Left renal cortex interstitium (tissue), 4 donors: ENCODE measurements at regions not wholly inside any gene's neighbourhood (a gene's known extent, or its start where the extent isn't known, plus 50 kb on each side); places are given as distances from the start of the nearest gene placed in this dataset.

Experiments used
- DNase-seq, 4 donors: peaks; one replicate each; pipeline ENCODE4 v3.0.0-alpha.2; 2013; ENCODE audit warnings: low read depth in 4 of 4, low spot score in 2 of 4, missing footprints in 1 of 4

GRCh38 chr1:21347072-21347581 lies 56.9 kb upstream of the ECE1 start:
- DNase-seq = no peak

GRCh38 chr1:21346365-21347071 lies 56.3 kb upstream of the ECE1 start:
- no peak for DNase-seq

DNA sequence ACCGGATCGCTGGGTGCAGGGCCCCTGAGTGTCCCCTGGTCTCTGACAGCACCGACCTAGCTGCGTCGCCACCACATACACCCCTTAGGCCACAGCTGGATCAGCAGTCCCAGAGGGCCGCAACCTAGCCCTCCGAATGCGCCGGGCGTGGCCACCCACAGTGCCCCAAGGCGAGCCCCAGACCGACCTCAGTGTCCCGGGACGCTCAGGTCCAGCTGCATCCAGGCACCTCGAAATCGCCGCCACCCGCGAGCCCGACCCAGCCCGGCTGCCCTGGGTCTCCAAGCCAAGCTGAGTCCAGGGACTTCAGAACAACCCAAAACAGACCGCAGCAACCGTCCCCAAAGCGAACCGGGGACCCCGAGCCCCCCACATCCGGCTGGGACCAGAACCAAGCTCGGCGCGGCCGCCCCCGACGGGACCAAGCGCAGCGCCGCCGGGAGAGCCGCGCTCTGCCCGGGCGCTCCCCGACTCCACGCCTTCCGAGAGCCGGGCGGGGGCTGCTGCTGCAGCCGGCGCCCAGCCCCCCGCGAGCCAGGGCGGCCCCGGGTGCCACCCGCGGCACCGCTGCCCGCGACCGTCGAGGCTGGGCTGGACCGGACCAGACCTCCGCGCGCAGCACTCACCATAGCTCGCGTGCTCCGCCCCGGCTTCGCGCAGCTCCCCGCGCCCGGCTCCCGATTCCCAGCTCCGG lies 54.6 kb upstream of the ECE1 start:
- no peak for DNase-seq

- DNase-seq = no peak
Measured at GRCh38 chr1:21344098-21344749, 54.0 kb upstream of the ECE1 start.

- DNase-seq = no peak
Measured at GRCh38 chr1:21342961-21343838, 52.9 kb upstream of the ECE1 start.

- no peak for DNase-seq
Measured at GRCh38 chr1:21341517-21342078, 51.3 kb upstream of the ECE1 start.

- DNase-seq = no peak
Measured at GRCh38 chr1:21341022-21341421, 50.8 kb upstream of the ECE1 start.

- no peak for DNase-seq
Measured at GRCh38 chr1:21340230-21340945, 50.1 kb upstream of the ECE1 start.
